Endodermal cell (in vitro differentiated cells): ENCODE measurements at regions not wholly inside any gene's neighbourhood (a gene's known extent, or its start where the extent isn't known, plus 50 kb on each side); places are given as distances from the start of the nearest gene placed in this dataset.

Experiments used
- DNase-seq: peaks from one replicate; pipeline ENCODE4 v3.0.0-alpha.2; 2017
- H3K27ac ChIP-seq: 2 replicates; pipeline ENCODE4 v1.5.1; 2013; ENCODE audit warnings: mild to moderate bottlenecking, low read depth, low read length, moderate library complexity
- H3K27me3 ChIP-seq: 2 replicates; pipeline ENCODE4 v1.6.1; 2013; ENCODE audit warnings: mild to moderate bottlenecking, low read length, moderate library complexity; ENCODE audit not compliant: insufficient read depth, control insufficient read depth, poor library complexity, severe bottlenecking
- H3K36me3 ChIP-seq: 2 replicates; pipeline ENCODE4 v1.7.0; 2013; ENCODE audit warnings: mild to moderate bottlenecking, low read length, moderate library complexity; ENCODE audit not compliant: control insufficient read depth, insufficient read depth
- H3K4me1 ChIP-seq: one replicate; pipeline ENCODE4 v1.7.0; 2013; ENCODE audit warnings: low read length; ENCODE audit not compliant: control insufficient read depth, insufficient read depth
- H3K4me3 ChIP-seq: 2 replicates; pipeline ENCODE4 v1.5.1; 2013; ENCODE audit warnings: mild to moderate bottlenecking, low read length, moderate library complexity
- H3K9ac ChIP-seq: 2 replicates; pipeline ENCODE4 v1.6.1; 2013; ENCODE audit warnings: mild to moderate bottlenecking, low read length, moderate library complexity; ENCODE audit not compliant: poor library complexity, severe bottlenecking; ENCODE audit errors: extremely low read depth
- H3K9me3 ChIP-seq: 2 replicates; pipeline ENCODE4 v1.6.1; 2013; ENCODE audit warnings: mild to moderate bottlenecking, low read length, moderate library complexity; ENCODE audit not compliant: control insufficient read depth
- H3K27ac Mint-ChIP-seq: 2 replicates; pipeline ENCODE4 v1.8.0; 2020; ENCODE audit warnings: mixed read lengths
- H3K27me3 Mint-ChIP-seq: 2 replicates; pipeline ENCODE4 v1.8.0; 2021; ENCODE audit warnings: mild to moderate bottlenecking, mixed read lengths; ENCODE audit not compliant: insufficient read depth
- H3K36me3 Mint-ChIP-seq: 2 replicates; pipeline ENCODE4 v1.8.0; 2020; ENCODE audit warnings: low read depth, mixed read lengths
- H3K4me1 Mint-ChIP-seq: 2 replicates; pipeline ENCODE4 v1.8.0; 2020; ENCODE audit warnings: mixed read lengths
- H3K4me3 Mint-ChIP-seq: 2 replicates; pipeline ENCODE4 v1.8.0; 2020; ENCODE audit warnings: mild to moderate bottlenecking, moderate library complexity, mixed read lengths
- H3K9me3 Mint-ChIP-seq: 2 replicates; pipeline ENCODE4 v1.8.0; 2020; ENCODE audit warnings: mild to moderate bottlenecking, mixed read lengths
- CTCF ChIP-seq: fragments of 200-600 bp; sonication (generic); conservative IDR thresholded peaks from 2 replicates; pipeline ENCODE4 v1.5.0; 2021; ENCODE audit warnings: antibody characterized with exemption, mild to moderate bottlenecking
- WGBS, 2 experiments: methylation state at CpG; one replicate each; pipeline versions ENCODE4 v1.1.5 to v1.1.7; 2013; ENCODE audit warnings: missing lambda C conversion rate in 2 of 2, mixed read lengths in 1 of 2; ENCODE audit not compliant: insufficient coverage in 1 of 2, insufficient read length in 1 of 2; 5-methylcytosine and 5-hydroxymethylcytosine counted together

- no peaks in the 10 kb centered on the region for H3K36me3 Mint-ChIP-seq
- H3K4me3 Mint-ChIP-seq, result no peak overlapping the region
- no peaks in the 10 kb centered on the region for H3K9me3 Mint-ChIP-seq
- Histone ChIP-seq H3K27me3 (peaks cover 63% of the 10 kb centered on the region), H3K9me3 (no peaks in the 10 kb centered on the region), H3K36me3 (no peaks in the 10 kb centered on the region), H3K4me1 (peaks cover 4% of the 10 kb centered on the region), H3K4me3 (no peak overlapping the region), H3K27ac (no peak overlapping the region), H3K9ac (no peak overlapping the region)
- H3K27me3 Mint-ChIP-seq, result peaks cover 33% of the 10 kb centered on the region
- peaks cover 6% of the 10 kb centered on the region for H3K4me1 Mint-ChIP-seq
- no peak for TF ChIP-seq CTCF
- WGBS, 2 experiments, result 100% methylated on average over 1 of the region's 1 CpG; no CpG with 5 or more reads in 1 of the 2 experiments
- no peak for DNase-seq
- H3K27ac Mint-ChIP-seq, result no peak overlapping the region
Measured at GRCh38 chr4:20426028-20426427, 174.3 kb downstream of the SLIT2 start.

GRCh38 chr4:20428436-20429160 lies 176.9 kb downstream of the SLIT2 start:
- no peaks in the 10 kb centered on the region for H3K36me3 ChIP-seq
- Mint-ChIP-seq H3K27me3 (peaks cover 31% of the 10 kb centered on the region), H3K9me3 (no peaks in the 10 kb centered on the region), H3K36me3 (no peaks in the 10 kb centered on the region), H3K27ac (no peak overlapping the region), H3K4me1 (peaks cover 25% of the 10 kb centered on the region), H3K4me3 (no peak overlapping the region)
- peaks cover 55% of the 10 kb centered on the region for H3K27me3 ChIP-seq
- peaks cover 13% of the 10 kb centered on the region for H3K4me1 ChIP-seq
- H3K27ac ChIP-seq, result no peak overlapping the region
- peak; percentile 58 for TF ChIP-seq CTCF
- no peaks in the 10 kb centered on the region for H3K9me3 ChIP-seq
- 87 to 90% methylated on average over 3 to 8 of the region's 8 CpGs for WGBS, 2 experiments
- DNase-seq, result no peak
- H3K9ac ChIP-seq, result no peak overlapping the region
- no peak overlapping the region for H3K4me3 ChIP-seq

GRCh38 chr4:20430259-20430941 lies 178.7 kb downstream of the SLIT2 start:
- H3K36me3 ChIP-seq, result no peaks in the 10 kb centered on the region
- Mint-ChIP-seq H3K36me3 (no peaks in the 10 kb centered on the region), H3K9me3 (no peaks in the 10 kb centered on the region), H3K4me1 (peaks cover 25% of the 10 kb centered on the region), H3K4me3 (no peak overlapping the region), H3K27ac (no peak overlapping the region), H3K27me3 (peaks cover 21% of the 10 kb centered on the region)
- H3K9me3 ChIP-seq, result no peaks in the 10 kb centered on the region
- H3K4me3 ChIP-seq, result no peak overlapping the region
- WGBS, 2 experiments, result 79 to 85% methylated on average over 4 to 5 of the region's 5 CpGs
- no peak for TF ChIP-seq CTCF
- H3K27me3 ChIP-seq, result peaks cover 37% of the 10 kb centered on the region
- H3K27ac ChIP-seq, result no peak overlapping the region
- DNase-seq, result no peak
- peaks cover 13% of the 10 kb centered on the region for H3K4me1 ChIP-seq
- H3K9ac ChIP-seq, result no peak overlapping the region
